NCI-H2029 treated with DMSO at 0.1 percent for 48 hours (cell line): ENCODE measurements at regions not wholly inside any gene's neighbourhood (a gene's known extent, or its start where the extent isn't known, plus 50 kb on each side); places are given as distances from the start of the nearest gene placed in this dataset.

Experiments
- DNase-seq: peaks from one replicate; lab custom pipeline; 2025; lab: John Stamatoyannopoulos, UW

GRCh38 chr11:122276221-122276620, 160.2 kb upstream of the BLID start:
- no peak for DNase-seq

GRCh38 chr11:122275508-122275907, 159.5 kb upstream of the BLID start:
- no peak for DNase-seq

GRCh38 chr11:122273476-122274191, 157.6 kb upstream of the BLID start:
- no peak for DNase-seq

- DNase-seq: no peak
These were observed 155.7 kb upstream of the BLID start for GRCh38 chr11:122271745-122272144.

- no peak for DNase-seq
These were observed 155.1 kb upstream of the BLID start for GRCh38 chr11:122271137-122271536.

GRCh38 chr11:122270535-122270934, 154.5 kb upstream of the BLID start:
- no peak for DNase-seq

GRCh38 chr11:122269824-122270223, 153.8 kb upstream of the BLID start:
- no peak for DNase-seq

- no peak for DNase-seq
These were observed 152.7 kb upstream of the BLID start for GRCh38 chr11:122268601-122269130.

GRCh38 chr11:122267602-122268001, 151.6 kb upstream of the BLID start:
- no peak for DNase-seq

GRCh38 chr11:122265981-122266380, 150.0 kb upstream of the BLID start:
- DNase-seq: no peak

GRCh38 chr11:122264121-122264520, 148.1 kb upstream of the BLID start:
- DNase-seq: no peak

GRCh38 chr11:122261546-122261945, 145.5 kb upstream of the BLID start:
- DNase-seq: no peak

GRCh38 chr11:122259195-122259821, 143.3 kb upstream of the BLID start:
- DNase-seq: no peak

GRCh38 chr11:122258446-122259194, 142.6 kb upstream of the BLID start:
- DNase-seq: no peak

GRCh38 chr11:122253589-122254231, 137.7 kb upstream of the BLID start:
- DNase-seq: no peak

GRCh38 chr11:122248939-122249338, 132.9 kb upstream of the BLID start:
- no peak for DNase-seq

GRCh38 chr11:122248131-122248530, 132.1 kb upstream of the BLID start:
- DNase-seq: peak; percentile 93

GRCh38 chr11:122246874-122247273, 130.9 kb upstream of the BLID start:
- peak; percentile 11 for DNase-seq

- no peak for DNase-seq
These were observed 126.7 kb upstream of the BLID start for GRCh38 chr11:122242731-122243130.

GRCh38 chr11:122241566-122241965, 125.6 kb upstream of the BLID start:
- no peak for DNase-seq

GRCh38 chr11:122240638-122241037, 124.6 kb upstream of the BLID start:
- DNase-seq: no peak

- DNase-seq: no peak
These were observed 119.6 kb upstream of the BLID start for GRCh38 chr11:122235615-122236014.
